ENCODE measurements at regions not wholly inside any gene's neighbourhood (a gene's known extent, or its start where the extent isn't known, plus 50 kb on each side); places are given as distances from the start of the nearest gene placed in this dataset.

DNA sequence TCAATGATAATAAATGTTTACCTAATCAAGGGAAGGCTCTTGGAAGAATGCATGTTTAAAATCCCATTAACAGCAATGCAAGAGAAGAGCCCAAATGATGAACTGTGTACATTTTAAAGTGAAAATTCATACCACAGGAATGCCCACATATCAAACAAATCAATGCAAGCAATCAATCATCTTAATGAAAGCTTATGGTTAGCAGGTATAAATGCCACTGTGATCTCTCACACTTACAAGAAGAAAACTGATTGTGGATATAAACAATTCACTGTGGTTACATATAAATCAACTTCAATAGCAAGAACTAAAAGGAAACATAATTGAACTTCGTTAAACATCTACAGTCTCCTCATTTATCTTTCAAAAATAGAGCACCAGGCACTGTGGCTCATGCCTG, 161.0 kb upstream of the RORB start:
- DNase-seq (no peak), ATAC-seq (no peak)
- no peaks in the 10 kb centered on the region for H3K36me3 ChIP-seq (replicated peaks in 1 of 2; ENCODE audit: insufficient read depth in 1 of 2, low read depth in 2 of 2)
- H3K4me3 ChIP-seq, result no peak overlapping the region
- peaks cover 11% of the 10 kb centered on the region for H3K4me1 ChIP-seq
- H3K9me3 ChIP-seq, result no peaks in the 10 kb centered on the region
- no peak for TF ChIP-seq POLR2A (IDR thresholded peaks at IDR 0.05)
- TF ChIP-seq, protein P1, sequence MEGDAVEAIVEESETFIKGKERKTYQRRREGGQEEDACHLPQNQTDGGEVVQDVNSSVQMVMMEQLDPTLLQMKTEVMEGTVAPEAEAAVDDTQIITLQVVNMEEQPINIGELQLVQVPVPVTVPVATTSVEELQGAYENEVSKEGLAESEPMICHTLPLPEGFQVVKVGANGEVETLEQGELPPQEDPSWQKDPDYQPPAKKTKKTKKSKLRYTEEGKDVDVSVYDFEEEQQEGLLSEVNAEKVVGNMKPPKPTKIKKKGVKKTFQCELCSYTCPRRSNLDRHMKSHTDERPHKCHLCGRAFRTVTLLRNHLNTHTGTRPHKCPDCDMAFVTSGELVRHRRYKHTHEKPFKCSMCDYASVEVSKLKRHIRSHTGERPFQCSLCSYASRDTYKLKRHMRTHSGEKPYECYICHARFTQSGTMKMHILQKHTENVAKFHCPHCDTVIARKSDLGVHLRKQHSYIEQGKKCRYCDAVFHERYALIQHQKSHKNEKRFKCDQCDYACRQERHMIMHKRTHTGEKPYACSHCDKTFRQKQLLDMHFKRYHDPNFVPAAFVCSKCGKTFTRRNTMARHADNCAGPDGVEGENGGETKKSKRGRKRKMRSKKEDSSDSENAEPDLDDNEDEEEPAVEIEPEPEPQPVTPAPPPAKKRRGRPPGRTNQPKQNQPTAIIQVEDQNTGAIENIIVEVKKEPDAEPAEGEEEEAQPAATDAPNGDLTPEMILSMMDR (IDR thresholded peaks at IDR 0.05), result no peak
- WGBS, 2 donors, result 4 to 9% methylated on average over 1 of the region's 1 CpG
- intact Hi-C loops (cut with DNase I), result no loop called here
- H3K27me3 ChIP-seq, result no peaks in the 10 kb centered on the region
- no peak overlapping the region for H3K27ac ChIP-seq

GRCh38 chr9:74348777-74349176, 148.4 kb upstream of the RORB start:
- TF ChIP-seq, protein P1 (IDR thresholded peaks at IDR 0.05), result no peak
- TF ChIP-seq POLR2A (IDR thresholded peaks at IDR 0.05), result no peak
- no peaks in the 10 kb centered on the region for H3K9me3 ChIP-seq
- no peak overlapping the region for H3K27ac ChIP-seq
- no peak for DNase-seq
- WGBS, 2 donors, result 56 to 60% methylated on average over 3 of the region's 3 CpGs
- H3K27me3 ChIP-seq, result no peaks in the 10 kb centered on the region
- peaks cover 7% of the 10 kb centered on the region for H3K4me1 ChIP-seq
- H3K4me3 ChIP-seq, result no peak overlapping the region
- intact Hi-C loops (cut with DNase I), result no loop called here
- no peak for ATAC-seq
- H3K36me3 ChIP-seq (replicated peaks in 1 of 2; ENCODE audit: insufficient read depth in 1 of 2, low read depth in 2 of 2), result no peaks in the 10 kb centered on the region

- 89 to 91% methylated on average over 2 of the region's 2 CpGs for whole genome bisulfite sequencing, 2 donors
- DNase-seq (no peak), ATAC-seq (no peak)
- TF ChIP-seq, protein P1 (IDR thresholded peaks at IDR 0.05), result no peak
- no peak for TF ChIP-seq POLR2A (IDR thresholded peaks at IDR 0.05)
- H3K27me3 ChIP-seq, result no peaks in the 10 kb centered on the region
- no peaks in the 10 kb centered on the region for H3K9me3 ChIP-seq
- no peak overlapping the region for H3K27ac ChIP-seq
- no peaks in the 10 kb centered on the region for H3K4me1 ChIP-seq
- intact Hi-C loops (cut with DNase I), result no loop called here
- no peaks in the 10 kb centered on the region for H3K36me3 ChIP-seq (replicated peaks in 1 of 2; ENCODE audit: insufficient read depth in 1 of 2, low read depth in 2 of 2)
- H3K4me3 ChIP-seq, result no peak overlapping the region
These were observed 142.0 kb upstream of the RORB start for GRCh38 chr9:74355107-74355506.

DNA sequence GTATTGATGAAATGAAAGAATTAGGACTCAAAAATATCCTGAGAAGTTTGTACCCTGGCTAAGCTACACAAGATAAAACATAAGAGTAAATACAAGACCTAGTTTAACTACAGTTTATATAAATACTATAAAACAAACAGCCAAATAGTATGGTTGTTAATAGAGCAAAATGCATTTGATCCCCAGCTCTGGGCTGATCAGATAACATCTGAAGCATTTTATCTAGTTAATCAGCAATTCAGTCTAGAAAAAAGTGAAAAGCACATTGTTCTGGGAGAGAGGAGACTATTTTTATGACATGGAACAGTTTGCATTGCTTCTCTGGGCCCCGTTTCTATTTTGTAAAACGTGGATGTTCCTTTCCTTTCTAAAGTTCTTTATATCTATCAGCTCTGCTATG, 139.6 kb upstream of the RORB start:
- no peaks in the 10 kb centered on the region for H3K27me3 ChIP-seq
- H3K4me3 ChIP-seq, result no peak overlapping the region
- no peak for ATAC-seq
- intact Hi-C loops (cut with DNase I), result no loop called here
- 7 to 17% methylated on average over 2 of the region's 2 CpGs for WGBS, 2 donors
- no peak for TF ChIP-seq POLR2A (IDR thresholded peaks at IDR 0.05)
- TF ChIP-seq, protein P1 (IDR thresholded peaks at IDR 0.05), result no peak
- no peaks in the 10 kb centered on the region for H3K9me3 ChIP-seq
- no peaks in the 10 kb centered on the region for H3K4me1 ChIP-seq
- no peak overlapping the region for H3K27ac ChIP-seq
- H3K36me3 ChIP-seq (replicated peaks in 1 of 2; ENCODE audit: insufficient read depth in 1 of 2, low read depth in 2 of 2), result no peaks in the 10 kb centered on the region
- no peak for DNase-seq

DNA sequence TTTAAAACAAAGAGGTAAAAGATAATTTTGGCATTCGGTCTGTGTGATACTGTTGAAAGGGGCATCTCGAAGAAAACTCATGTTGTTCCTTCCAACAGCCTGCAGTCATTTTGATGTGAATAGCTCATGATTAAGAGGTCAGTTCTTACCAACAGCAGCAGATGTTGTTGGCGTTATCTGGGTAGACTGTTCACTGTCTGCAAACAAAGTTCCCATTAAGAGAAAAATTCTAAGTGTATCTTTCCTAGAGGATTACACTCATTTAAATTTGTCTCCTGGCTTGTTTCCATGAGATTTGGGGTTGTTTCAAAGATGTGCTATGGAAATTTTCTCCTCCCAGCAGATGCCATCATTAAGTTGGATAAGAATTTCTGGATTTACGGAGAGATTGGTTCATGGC, 138.2 kb upstream of the RORB start:
- Histone ChIP-seq H3K27ac (no peak overlapping the region), H3K4me1 (no peaks in the 10 kb centered on the region), H3K36me3 (replicated peaks in 1 of 2; ENCODE audit: insufficient read depth in 1 of 2, low read depth in 2 of 2) (no peaks in the 10 kb centered on the region), H3K9me3 (no peaks in the 10 kb centered on the region), H3K4me3 (no peak overlapping the region), H3K27me3 (no peaks in the 10 kb centered on the region)
- intact Hi-C loops (cut with DNase I), result no loop called here
- ATAC-seq, result no peak
- TF ChIP-seq, protein P1 (IDR thresholded peaks at IDR 0.05), result no peak
- no peak for TF ChIP-seq POLR2A (IDR thresholded peaks at IDR 0.05)
- 50 to 56% methylated on average over 4 of the region's 4 CpGs for WGBS, 2 donors
- no peak for DNase-seq

Data from body of pancreas (tissue), 4 donors.